ENCODE measurements at regions not wholly inside any gene's neighbourhood (a gene's known extent, or its start where the extent isn't known, plus 50 kb on each side); places are given as distances from the start of the nearest gene placed in this dataset.

- TF ChIP-seq CTCF (IDR thresholded peaks at IDR 0.05) (no peak), POLR2A (IDR thresholded peaks at IDR 0.05) (no peak)
These were observed 280.1 kb downstream of the TCF7L2 start for GRCh38 chr10:113230011-113230610.
